Activated CD8-positive, alpha-beta memory T cell treated with anti-CD3 and anti-CD28 coated beads for 1 hour (primary cell): ENCODE measurements at regions not wholly inside any gene's neighbourhood (a gene's known extent, or its start where the extent isn't known, plus 50 kb on each side); places are given as distances from the start of the nearest gene placed in this dataset.

ENCODE experiments used
- DNase-seq, 2 donors: peaks; one replicate each; pipeline ENCODE4 v3.0.0-alpha.2; 2020; ENCODE audit warnings: low read depth in 1 of 2; ENCODE audit errors: extremely low read depth in 1 of 2

DNA sequence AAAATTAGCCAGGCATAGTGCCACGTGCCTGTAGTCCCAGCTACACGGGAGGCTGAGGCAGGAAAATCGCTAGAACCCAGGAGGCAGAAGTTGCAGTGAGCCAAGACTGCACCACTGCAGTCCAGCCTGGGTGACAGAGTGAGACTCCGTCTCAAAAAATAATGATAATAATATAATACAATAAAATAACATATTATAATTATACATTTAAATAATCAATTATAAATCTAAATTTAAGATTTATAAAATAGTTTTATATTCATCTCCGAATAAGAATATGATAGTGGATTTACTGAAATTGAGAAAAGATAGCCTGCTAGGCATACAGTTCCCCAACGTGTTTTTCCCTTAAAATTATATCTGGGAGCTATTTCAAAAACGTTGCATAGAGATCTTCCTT, 599.6 kb downstream of the CDH18 start:
- DNase-seq, result no peak

DNA sequence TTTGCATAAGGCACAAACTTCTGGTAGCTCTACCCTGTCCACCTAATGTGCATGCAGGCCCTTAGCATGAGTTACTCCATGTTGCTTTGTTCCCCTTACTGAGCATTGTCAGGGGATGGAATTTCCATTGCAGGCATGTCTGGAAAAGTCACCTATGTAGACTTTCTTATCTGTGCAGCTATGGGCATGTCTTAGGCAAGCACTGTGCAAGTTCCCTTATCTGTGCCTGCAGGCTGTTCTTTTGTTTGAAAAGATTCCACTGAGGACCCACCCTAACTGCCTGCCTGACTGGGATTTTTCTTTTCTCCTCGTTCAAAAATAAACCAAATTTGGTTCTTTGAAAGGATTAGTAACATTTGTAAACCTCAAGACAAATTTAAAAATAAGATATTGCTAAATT, 587.0 kb downstream of the CDH18 start:
- no peak for DNase-seq

DNA sequence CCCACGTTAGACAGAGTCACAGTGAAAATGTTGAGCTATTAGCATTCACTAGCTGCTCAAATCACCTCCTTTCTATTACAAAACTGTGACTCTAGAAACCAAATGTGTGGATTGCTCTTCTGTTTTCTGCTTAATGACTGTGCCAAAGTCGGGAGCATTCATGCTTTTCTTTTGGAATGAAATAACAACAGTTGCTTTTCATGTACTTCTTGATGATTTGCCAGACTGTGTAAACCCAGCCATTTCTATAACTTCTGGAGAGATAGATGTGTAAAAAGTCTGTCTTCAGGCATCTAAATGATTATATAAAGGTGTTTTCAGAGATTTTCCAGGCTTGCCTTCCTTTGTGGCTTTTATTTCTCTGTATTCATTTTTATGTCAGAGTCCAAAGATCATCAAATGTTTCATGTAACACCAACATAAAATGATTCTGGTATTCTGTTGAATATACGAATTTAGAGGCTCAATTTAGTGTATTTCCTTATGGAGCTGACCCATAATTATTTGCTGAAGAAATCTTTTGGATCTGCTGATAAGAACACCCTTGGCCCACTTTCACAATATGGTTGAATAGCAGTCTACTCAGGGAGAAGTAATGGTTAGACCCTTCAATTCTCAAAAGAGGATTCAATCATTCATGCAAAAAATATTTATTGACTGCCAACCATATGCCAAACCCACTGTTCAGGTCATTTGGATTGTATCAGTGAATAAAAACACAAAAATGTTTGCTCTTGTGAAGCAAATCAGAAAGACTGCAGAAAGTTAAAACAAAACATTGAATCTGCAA, 581.2 kb downstream of the CDH18 start:
- DNase-seq, result no peak

DNA sequence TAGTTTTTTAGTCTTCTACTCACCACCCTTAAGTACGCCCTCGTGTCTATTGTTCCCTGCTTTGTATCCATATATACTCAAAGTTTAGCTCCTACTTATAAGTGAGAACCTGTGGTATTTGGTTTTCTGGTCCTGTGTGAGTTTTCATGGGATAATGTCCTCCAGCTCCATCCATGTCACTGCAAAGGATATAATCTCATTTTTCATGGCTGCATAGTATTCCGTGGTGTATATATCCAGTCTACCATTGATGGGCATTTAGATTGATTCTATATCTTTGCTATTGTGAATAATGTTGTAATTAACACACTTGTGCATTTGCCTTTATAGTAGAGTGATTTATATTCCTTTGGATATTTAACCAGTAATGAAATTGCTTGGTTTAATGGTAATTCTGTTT, 579.9 kb downstream of the CDH18 start:
- no peak for DNase-seq

DNA sequence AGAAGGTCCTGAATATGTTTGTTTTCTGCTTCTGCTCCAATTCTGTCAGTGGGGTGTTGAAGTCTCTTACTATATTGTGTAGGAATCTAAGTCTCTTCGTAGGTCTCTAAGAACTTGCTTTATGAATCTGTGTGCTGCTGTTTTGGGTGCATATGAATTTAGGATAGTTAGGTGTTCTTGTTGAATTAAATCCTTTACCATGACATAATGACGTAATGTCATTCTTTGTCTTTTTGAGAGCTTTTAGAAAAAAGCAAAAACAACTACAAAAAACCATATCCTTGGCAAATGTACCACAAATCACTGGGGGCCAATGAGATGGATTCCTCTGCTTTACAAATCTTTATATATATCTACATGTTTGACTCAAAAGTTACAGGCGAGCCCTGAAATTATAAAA, 576.1 kb downstream of the CDH18 start:
- DNase-seq, result no peak
